ENCODE measurements at regions not wholly inside any gene's neighbourhood (a gene's known extent, or its start where the extent isn't known, plus 50 kb on each side); places are given as distances from the start of the nearest gene placed in this dataset.

GRCh38 chr6:78268591-78269452 lies 598.5 kb upstream of the IRAK1BP1 start:
- no peaks in the 10 kb centered on the region for H3K4me1 ChIP-seq
- DNase-seq (ENCODE audit: extremely low spot score in 2 of 2) = no peak
- no peak overlapping the region for H3K4me3 ChIP-seq
- no peaks in the 10 kb centered on the region for H3K27me3 ChIP-seq
- no peak overlapping the region for H3K27ac ChIP-seq
- H3K9me3 ChIP-seq = no peaks in the 10 kb centered on the region
- no peak for TF ChIP-seq POLR2A (IDR thresholded peaks at IDR 0.05)
- TF ChIP-seq POLR2AphosphoS5 (IDR thresholded peaks at IDR 0.05; ENCODE audit: insufficient read depth in 1 of 2, low read depth in 1 of 2) = no peak
- TF ChIP-seq CTCF (IDR thresholded peaks at IDR 0.05) = no peak
- no peaks in the 10 kb centered on the region for H3K36me3 ChIP-seq
- intact Hi-C loops (cut with DNase I) = no loop called here

DNA sequence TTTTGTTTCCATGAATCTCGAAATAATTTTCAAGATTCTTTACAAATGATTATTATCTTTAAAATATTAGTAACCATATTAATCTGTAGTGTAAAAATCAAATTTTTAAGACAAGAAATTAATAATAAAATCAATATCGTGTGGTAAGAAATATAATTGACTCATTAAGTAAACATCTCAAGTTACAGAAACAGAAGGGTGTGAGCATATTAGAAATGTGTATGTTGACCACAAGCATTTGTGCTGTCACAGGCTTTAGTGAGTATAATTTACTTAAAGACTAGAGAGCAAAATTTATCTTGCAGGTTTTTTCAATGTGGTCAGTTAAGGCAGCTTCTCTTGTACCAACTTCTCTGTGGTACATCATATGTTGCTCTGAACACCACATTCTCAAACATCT lies 566.5 kb upstream of the IRAK1BP1 start:
- Histone ChIP-seq H3K9me3 (no peaks in the 10 kb centered on the region), H3K36me3 (no peaks in the 10 kb centered on the region), H3K4me1 (no peaks in the 10 kb centered on the region), H3K27ac (no peak overlapping the region), H3K4me3 (no peak overlapping the region), H3K27me3 (no peaks in the 10 kb centered on the region)
- intact Hi-C loops (cut with DNase I) = no loop called here
- DNase-seq (ENCODE audit: extremely low spot score in 2 of 2) = no peak
- TF ChIP-seq POLR2AphosphoS5 (IDR thresholded peaks at IDR 0.05; ENCODE audit: insufficient read depth in 1 of 2, low read depth in 1 of 2) = no peak
- no peak for TF ChIP-seq CTCF (IDR thresholded peaks at IDR 0.05)
- no peak for TF ChIP-seq POLR2A (IDR thresholded peaks at IDR 0.05)

DNA sequence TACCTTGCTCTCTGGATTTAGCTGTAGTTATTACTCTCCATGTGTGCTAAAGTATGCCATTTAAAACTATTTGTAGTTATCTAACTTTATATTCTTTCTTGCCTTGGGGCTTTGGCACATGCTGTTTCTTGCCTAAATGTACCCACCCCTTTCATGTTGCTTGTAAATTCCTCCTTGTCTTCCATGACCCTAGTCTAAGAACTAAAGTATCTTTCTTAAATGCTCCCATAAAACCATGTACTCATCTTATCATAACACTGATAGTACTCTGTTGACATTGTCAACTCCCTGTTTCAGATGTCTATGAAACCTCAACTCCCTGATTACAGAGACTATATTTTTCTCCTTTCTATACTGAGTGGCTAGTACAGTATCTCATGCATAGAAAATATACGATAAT lies 564.9 kb upstream of the IRAK1BP1 start:
- no peak for DNase-seq (ENCODE audit: extremely low spot score in 2 of 2)
- TF ChIP-seq POLR2A (IDR thresholded peaks at IDR 0.05) (no peak), POLR2AphosphoS5 (IDR thresholded peaks at IDR 0.05; ENCODE audit: insufficient read depth in 1 of 2, low read depth in 1 of 2) (no peak), CTCF (IDR thresholded peaks at IDR 0.05) (no peak)
- H3K9me3 ChIP-seq = no peaks in the 10 kb centered on the region
- H3K4me3 ChIP-seq = no peak overlapping the region
- no peaks in the 10 kb centered on the region for H3K27me3 ChIP-seq
- no peaks in the 10 kb centered on the region for H3K4me1 ChIP-seq
- H3K36me3 ChIP-seq = no peaks in the 10 kb centered on the region
- intact Hi-C loops (cut with DNase I) = no loop called here
- no peak overlapping the region for H3K27ac ChIP-seq

DNA sequence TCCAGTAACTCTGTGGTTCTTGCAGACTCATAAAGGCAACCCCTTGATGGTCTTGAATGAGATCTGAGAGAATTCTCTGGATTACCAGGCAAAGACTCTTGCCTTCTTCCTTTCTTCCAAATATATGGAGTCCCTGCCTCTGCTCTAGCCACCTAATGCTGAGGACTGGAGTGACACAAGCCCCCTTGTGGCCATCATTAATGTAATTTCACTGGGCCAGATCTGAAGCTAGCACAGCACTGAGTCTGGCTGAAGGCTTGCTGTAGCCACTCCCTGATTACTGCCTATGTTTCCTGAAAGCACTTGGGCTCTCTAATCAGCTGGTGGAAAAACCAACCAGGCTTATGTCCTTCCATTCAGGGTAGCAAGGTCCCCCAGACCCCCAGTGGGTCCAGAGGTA lies 559.3 kb upstream of the IRAK1BP1 start:
- no peak for TF ChIP-seq POLR2A (IDR thresholded peaks at IDR 0.05)
- TF ChIP-seq POLR2AphosphoS5 (IDR thresholded peaks at IDR 0.05; ENCODE audit: insufficient read depth in 1 of 2, low read depth in 1 of 2) = no peak
- no peak for TF ChIP-seq CTCF (IDR thresholded peaks at IDR 0.05)
- intact Hi-C loops (cut with DNase I) = no loop called here

More for the DNA sequence above, 559.3 kb upstream of the IRAK1BP1 start:
- no peak for DNase-seq (ENCODE audit: extremely low spot score in 2 of 2)
- Histone ChIP-seq H3K27me3 (no peaks in the 10 kb centered on the region), H3K4me1 (no peaks in the 10 kb centered on the region), H3K27ac (no peak overlapping the region), H3K36me3 (no peaks in the 10 kb centered on the region), H3K9me3 (no peaks in the 10 kb centered on the region), H3K4me3 (no peak overlapping the region)
